HEK293 (cell line): ENCODE measurements at regions not wholly inside any gene's neighbourhood (a gene's known extent, or its start where the extent isn't known, plus 50 kb on each side); places are given as distances from the start of the nearest gene placed in this dataset.

Experiments used
- CTCF ChIA-PET: fragments of 350-600 bp; formaldehyde crosslinking; extraction: SDS; loops from one replicate; lab custom pipeline; 2021; ENCODE audit warnings: antibody characterized with exemption; lab: Yijun Ruan, JAX
- POLR2A ChIA-PET: fragments of 300-600 bp; formaldehyde crosslinking; extraction: SDS; loops from one replicate; lab custom pipeline; 2020; ENCODE audit warnings: antibody characterized with exemption, inconsistent platforms; lab: Yijun Ruan, JAX
- H3K27ac ChIP-seq: fragments of 200-500 bp; sonication (Bioruptor generic); 2 replicates; pipeline ENCODE4 v1.5.1; 2014; ENCODE audit warnings: low read depth, low read length, control low read depth, inconsistent platforms; ENCODE audit errors: extremely low read depth
- H3K36me3 ChIP-seq, 2 experiments: fragments of 200-500 bp in 1 of 2; sonication (Bioruptor generic) in 1 of 2; 1 replicate in 1 of 2; 2 replicates in 1 of 2; pipeline ENCODE4 v1.5.1; 2014 to 2017; ENCODE audit warnings: inconsistent platforms in 2 of 2, low read length in 2 of 2; ENCODE audit not compliant: control insufficient read depth in 2 of 2, insufficient read depth in 1 of 2
- H3K4me1 ChIP-seq: fragments of 200-500 bp; sonication (Bioruptor generic); 2 replicates; pipeline ENCODE4 v1.5.1; 2014; ENCODE audit warnings: mild to moderate bottlenecking, low read length, inconsistent platforms; ENCODE audit not compliant: control insufficient read depth, insufficient read depth
- H3K4me3 ChIP-seq: 2 replicates; pipeline ENCODE4 v1.5.1; 2011; ENCODE audit warnings: low read depth, mild to moderate bottlenecking, control low read depth, low read length, moderate library complexity
- H3K9me3 ChIP-seq: fragments of 200-500 bp; sonication (Bioruptor generic); 2 replicates; pipeline ENCODE4 v1.5.1; 2014; ENCODE audit warnings: low read depth, low read length, inconsistent platforms; ENCODE audit not compliant: control insufficient read depth, insufficient read depth
- BCL11A ChIP-seq: fragments of 450-650 bp; formaldehyde crosslinking; IDR thresholded peaks from 2 replicates; pipeline ENCODE4 v1.5.1; 2016; ENCODE audit warnings: low read depth, missing biosample characterization, missing genetic modification characterization
- KLF8 ChIP-seq: fragments of 450-650 bp; formaldehyde crosslinking; IDR thresholded peaks from 2 replicates; pipeline ENCODE4 v1.5.1; 2016; ENCODE audit warnings: missing biosample characterization, missing genetic modification characterization
- KLF9 ChIP-seq: fragments of 450-650 bp; formaldehyde crosslinking; IDR thresholded peaks from 2 replicates; pipeline ENCODE4 v1.5.1; 2016; ENCODE audit warnings: missing biosample characterization, missing genetic modification characterization, low read depth
- YY1 ChIP-seq: fragments of 450-650 bp; formaldehyde crosslinking; IDR thresholded peaks from 2 replicates; pipeline ENCODE4 v1.5.1; 2018; ENCODE audit warnings: missing biosample characterization, missing genetic modification characterization
- ZBTB17 ChIP-seq: fragments of 450-650 bp; formaldehyde crosslinking; IDR thresholded peaks from 2 replicates; pipeline ENCODE4 v1.5.1; 2016; ENCODE audit warnings: missing biosample characterization, missing genetic modification characterization
- ZFP69B ChIP-seq: fragments of 450-650 bp; formaldehyde crosslinking; IDR thresholded peaks from 2 replicates; pipeline ENCODE4 v1.5.1; 2016; ENCODE audit warnings: missing biosample characterization, missing genetic modification characterization
- ZNF426 ChIP-seq: fragments of 450-650 bp; formaldehyde crosslinking; IDR thresholded peaks from 2 replicates; pipeline ENCODE4 v1.5.1; 2017; ENCODE audit warnings: missing biosample characterization, missing genetic modification characterization, mild to moderate bottlenecking, inconsistent platforms, moderate library complexity
- ZNF548 ChIP-seq: fragments of 450-650 bp; formaldehyde crosslinking; IDR thresholded peaks from 2 replicates; pipeline ENCODE4 v1.5.1; 2016; ENCODE audit warnings: missing biosample characterization, missing genetic modification characterization
- ZNF571 ChIP-seq: fragments of 450-650 bp; formaldehyde crosslinking; IDR thresholded peaks from 2 replicates; pipeline ENCODE4 v1.5.0; 2017; ENCODE audit warnings: missing biosample characterization, missing genetic modification characterization
- ZNF624 ChIP-seq: fragments of 450-650 bp; formaldehyde crosslinking; IDR thresholded peaks from 2 replicates; pipeline ENCODE4 v1.5.1; 2017; ENCODE audit warnings: missing biosample characterization, missing genetic modification characterization
- ZNF776 ChIP-seq: fragments of 450-650 bp; formaldehyde crosslinking; IDR thresholded peaks from 2 replicates; pipeline ENCODE4 v1.5.0; 2017; ENCODE audit warnings: missing biosample characterization, missing genetic modification characterization, borderline replicate concordance
- ZNF785 ChIP-seq: fragments of 450-650 bp; formaldehyde crosslinking; IDR thresholded peaks from 2 replicates; pipeline ENCODE4 v1.5.1; 2016; ENCODE audit warnings: missing biosample characterization, missing genetic modification characterization
- ZSCAN4 ChIP-seq: fragments of 450-650 bp; formaldehyde crosslinking; IDR thresholded peaks from 2 replicates; pipeline ENCODE4 v1.5.1; 2017; ENCODE audit warnings: missing biosample characterization, missing genetic modification characterization
- TF ChIP-seq, protein P1 (sequence below): fragments of 450-650 bp; formaldehyde crosslinking; IDR thresholded peaks from 2 replicates; pipeline ENCODE4 v1.5.1; 2016; ENCODE audit warnings: missing biosample characterization, missing genetic modification characterization
- TF ChIP-seq, protein P2 (sequence below): fragments of 450-650 bp; formaldehyde crosslinking; IDR thresholded peaks from 2 replicates; pipeline ENCODE4 v1.5.1; 2016; ENCODE audit warnings: missing biosample characterization, missing genetic modification characterization
- TF ChIP-seq, protein P3 (sequence below): fragments of 450-650 bp; formaldehyde crosslinking; IDR thresholded peaks from 2 replicates; pipeline ENCODE4 v1.5.1; 2017; ENCODE audit warnings: missing biosample characterization, missing genetic modification characterization

- H3K9me3 ChIP-seq, result no peaks in the 10 kb centered on the region
- no peaks in the 10 kb centered on the region for H3K4me1 ChIP-seq
- H3K36me3 ChIP-seq, result no peaks in the 10 kb centered on the region
- no peak overlapping the region for H3K4me3 ChIP-seq
- CTCF ChIA-PET, result interaction anchor here (0.7 kb wide), 1 partner anchor 204 kb away, joined by 4 read pairs; no protein-coding TSS in a partner anchor
- TF ChIP-seq ZNF571 (tag by site-specific recombination), result no peak
- TF ChIP-seq YY1 (tag by site-specific recombination), result no peak
- TF ChIP-seq, protein P1, sequence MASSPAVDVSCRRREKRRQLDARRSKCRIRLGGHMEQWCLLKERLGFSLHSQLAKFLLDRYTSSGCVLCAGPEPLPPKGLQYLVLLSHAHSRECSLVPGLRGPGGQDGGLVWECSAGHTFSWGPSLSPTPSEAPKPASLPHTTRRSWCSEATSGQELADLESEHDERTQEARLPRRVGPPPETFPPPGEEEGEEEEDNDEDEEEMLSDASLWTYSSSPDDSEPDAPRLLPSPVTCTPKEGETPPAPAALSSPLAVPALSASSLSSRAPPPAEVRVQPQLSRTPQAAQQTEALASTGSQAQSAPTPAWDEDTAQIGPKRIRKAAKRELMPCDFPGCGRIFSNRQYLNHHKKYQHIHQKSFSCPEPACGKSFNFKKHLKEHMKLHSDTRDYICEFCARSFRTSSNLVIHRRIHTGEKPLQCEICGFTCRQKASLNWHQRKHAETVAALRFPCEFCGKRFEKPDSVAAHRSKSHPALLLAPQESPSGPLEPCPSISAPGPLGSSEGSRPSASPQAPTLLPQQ (tag by site-specific recombination), result no peak
- TF ChIP-seq, protein P2, sequence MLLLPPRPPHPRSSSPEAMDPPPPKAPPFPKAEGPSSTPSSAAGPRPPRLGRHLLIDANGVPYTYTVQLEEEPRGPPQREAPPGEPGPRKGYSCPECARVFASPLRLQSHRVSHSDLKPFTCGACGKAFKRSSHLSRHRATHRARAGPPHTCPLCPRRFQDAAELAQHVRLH (tag by site-specific recombination), result no peak
- POLR2A ChIA-PET, result no interaction called here
- H3K27ac ChIP-seq, result no peak overlapping the region
These were observed 243.9 kb downstream of the DLL1 start for GRCh38 chr6:170046791-170047626.

GRCh38 chr6:170045981-170046667 is 244.8 kb downstream of the DLL1 start:
- H3K4me1 ChIP-seq, result no peaks in the 10 kb centered on the region
- H3K9me3 ChIP-seq, result no peaks in the 10 kb centered on the region
- CTCF ChIA-PET, result no interaction called here
- TF ChIP-seq ZNF624 (tag by site-specific recombination), result no peak
- no peak for TF ChIP-seq KLF8
- TF ChIP-seq ZFP69B (tag by site-specific recombination), result no peak
- TF ChIP-seq, protein P3, sequence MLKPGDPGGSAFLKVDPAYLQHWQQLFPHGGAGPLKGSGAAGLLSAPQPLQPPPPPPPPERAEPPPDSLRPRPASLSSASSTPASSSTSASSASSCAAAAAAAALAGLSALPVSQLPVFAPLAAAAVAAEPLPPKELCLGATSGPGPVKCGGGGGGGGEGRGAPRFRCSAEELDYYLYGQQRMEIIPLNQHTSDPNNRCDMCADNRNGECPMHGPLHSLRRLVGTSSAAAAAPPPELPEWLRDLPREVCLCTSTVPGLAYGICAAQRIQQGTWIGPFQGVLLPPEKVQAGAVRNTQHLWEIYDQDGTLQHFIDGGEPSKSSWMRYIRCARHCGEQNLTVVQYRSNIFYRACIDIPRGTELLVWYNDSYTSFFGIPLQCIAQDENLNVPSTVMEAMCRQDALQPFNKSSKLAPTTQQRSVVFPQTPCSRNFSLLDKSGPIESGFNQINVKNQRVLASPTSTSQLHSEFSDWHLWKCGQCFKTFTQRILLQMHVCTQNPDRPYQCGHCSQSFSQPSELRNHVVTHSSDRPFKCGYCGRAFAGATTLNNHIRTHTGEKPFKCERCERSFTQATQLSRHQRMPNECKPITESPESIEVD (tag by site-specific recombination), result no peak
- TF ChIP-seq, all 188 proteins: peak for 0
- no peak overlapping the region for H3K27ac ChIP-seq
- H3K4me3 ChIP-seq, result no peak overlapping the region
- no peaks in the 10 kb centered on the region for H3K36me3 ChIP-seq
- POLR2A ChIA-PET, result no interaction called here

- ChIA-PET CTCF (no interaction called here), POLR2A (no interaction called here)
- no peaks in the 10 kb centered on the region for H3K4me1 ChIP-seq
- no peak overlapping the region for H3K4me3 ChIP-seq
- H3K9me3 ChIP-seq, result no peaks in the 10 kb centered on the region
- H3K27ac ChIP-seq, result no peak overlapping the region
- no peaks in the 10 kb centered on the region for H3K36me3 ChIP-seq
- TF ChIP-seq ZNF426 (no peak), ZNF785 (tag by site-specific recombination) (no peak), ZNF548 (no peak), KLF9 (tag by site-specific recombination) (no peak), ZBTB17 (tag by site-specific recombination) (no peak), BCL11A (tag by site-specific recombination) (no peak), ZNF776 (tag by site-specific recombination) (no peak), ZSCAN4 (tag by site-specific recombination) (no peak)
These were observed 245.3 kb downstream of the DLL1 start for GRCh38 chr6:170045563-170045960.
